GM23338 (cell line): ENCODE measurements at regions not wholly inside any gene's neighbourhood (a gene's known extent, or its start where the extent isn't known, plus 50 kb on each side); places are given as distances from the start of the nearest gene placed in this dataset.

Experiments used
- ATAC-seq: fragments of 200-7000 bp; cut with Tn5 transposase; 3 replicates; pipeline ENCODE4 v1.9.1; 2020
- DNase-seq: peaks from one replicate; pipeline ENCODE4 v3.0.0-alpha.2; 2015; ENCODE audit warnings: low spot score
- H2AFZ ChIP-seq: fragments of 200-600 bp; sonication (generic); 2 replicates; pipeline ENCODE4 v1.8.0; 2016; ENCODE audit warnings: antibody characterized with exemption, mild to moderate bottlenecking, moderate library complexity
- H3F3A ChIP-seq: fragments of 200-600 bp; sonication (generic); replicated peaks from 2 replicates; pipeline ENCODE4 v1.8.0; 2017; ENCODE audit warnings: antibody characterized with exemption, mixed run types, low read depth
- H3K27ac ChIP-seq: fragments of 200-600 bp; sonication (generic); 2 replicates; pipeline ENCODE4 v1.6.1; 2016; ENCODE audit warnings: low read depth
- H3K27me3 ChIP-seq: fragments of 200-600 bp; sonication (generic); 2 replicates; pipeline ENCODE4 v1.8.0; 2016; ENCODE audit warnings: mild to moderate bottlenecking, mixed run types, moderate library complexity; ENCODE audit not compliant: insufficient read depth
- H3K36me3 ChIP-seq: fragments of 200-600 bp; sonication (generic); 2 replicates; pipeline ENCODE4 v1.8.0; 2016; ENCODE audit warnings: mild to moderate bottlenecking; ENCODE audit not compliant: insufficient read depth
- H3K4me1 ChIP-seq: fragments of 200-600 bp; sonication (generic); 2 replicates; pipeline ENCODE4 v1.8.0; 2016; ENCODE audit warnings: mild to moderate bottlenecking, moderate library complexity; ENCODE audit not compliant: insufficient read depth
- H3K4me2 ChIP-seq: fragments of 200-600 bp; sonication (generic); 2 replicates; pipeline ENCODE4 v1.7.1; 2017; ENCODE audit warnings: mixed run types
- H3K4me3 ChIP-seq: fragments of 200-600 bp; sonication (generic); 2 replicates; pipeline ENCODE4 v1.6.1; 2016; ENCODE audit warnings: mixed run types
- H3K79me2 ChIP-seq: fragments of 200-600 bp; sonication (generic); replicated peaks from 2 replicates; pipeline ENCODE4 v1.8.0; 2017; ENCODE audit warnings: mild to moderate bottlenecking; ENCODE audit not compliant: insufficient read depth
- H3K9me2 ChIP-seq: fragments of 200-600 bp; sonication (generic); 2 replicates; pipeline ENCODE4 v1.8.0; 2017; ENCODE audit not compliant: insufficient read depth
- H4K20me1 ChIP-seq: fragments of 200-600 bp; sonication (generic); replicated peaks from 2 replicates; pipeline ENCODE4 v1.8.0; 2017; ENCODE audit warnings: mild to moderate bottlenecking; ENCODE audit not compliant: insufficient read depth
- H3K27ac Mint-ChIP-seq: 2 replicates; pipeline ENCODE4 v1.8.0; 2020; ENCODE audit warnings: inconsistent platforms, mild to moderate bottlenecking, moderate library complexity, mixed read lengths
- H3K27me3 Mint-ChIP-seq: 3 replicates; pipeline ENCODE4 v1.8.0; 2022; ENCODE audit warnings: low read depth, mild to moderate bottlenecking, moderate library complexity, mixed read lengths, inconsistent platforms; ENCODE audit not compliant: insufficient read depth, poor library complexity
- H3K36me3 Mint-ChIP-seq: 3 replicates; pipeline ENCODE4 v1.8.0; 2021; ENCODE audit warnings: low read depth, mild to moderate bottlenecking, inconsistent platforms, moderate library complexity, mixed read lengths
- H3K4me1 Mint-ChIP-seq: 3 replicates; pipeline ENCODE4 v1.8.0; 2020; ENCODE audit warnings: mild to moderate bottlenecking, inconsistent platforms, mixed read lengths
- H3K4me3 Mint-ChIP-seq: 3 replicates; pipeline ENCODE4 v1.8.0; 2021; ENCODE audit warnings: moderate library complexity, mild to moderate bottlenecking, inconsistent platforms, mixed read lengths
- H3K9me3 Mint-ChIP-seq: 3 replicates; pipeline ENCODE4 v1.8.0; 2020; ENCODE audit warnings: moderate library complexity, mild to moderate bottlenecking, inconsistent platforms, mixed read lengths
- ETS1 ChIP-seq: IDR thresholded peaks from 2 replicates; pipeline ENCODE4 v1.6.1; 2016; ENCODE audit warnings: antibody characterized with exemption
- EZH2 ChIP-seq: fragments of 200-600 bp; sonication (generic); IDR thresholded peaks from one replicate; pipeline ENCODE4 v1.8.0; 2017; ENCODE audit warnings: antibody characterized with exemption, mild to moderate bottlenecking, low read depth; ENCODE audit not compliant: unreplicated experiment
- EZH2phosphoT487 ChIP-seq: fragments of 200-600 bp; sonication (generic); IDR thresholded peaks from one replicate; pipeline ENCODE4 v1.8.1; 2018; ENCODE audit warnings: antibody characterized with exemption; ENCODE audit not compliant: unreplicated experiment
- REST ChIP-seq: IDR thresholded peaks from one replicate; pipeline ENCODE4 v1.6.1; 2018; ENCODE audit warnings: antibody characterized with exemption; ENCODE audit not compliant: unreplicated experiment
- STAT1 ChIP-seq: IDR thresholded peaks from one replicate; pipeline ENCODE4 v1.6.1; 2016; ENCODE audit warnings: antibody characterized with exemption; ENCODE audit not compliant: unreplicated experiment
- ZNF331 ChIP-seq: fragments of 250-450 bp; sonication (Bioruptor Pico); IDR thresholded peaks from 2 replicates; pipeline ENCODE4 v1.5.0; 2020; ENCODE audit warnings: low read depth, mild to moderate bottlenecking, moderate library complexity
- ZNF462 ChIP-seq: fragments of 250-450 bp; sonication (Bioruptor Pico); IDR thresholded peaks from 2 replicates; pipeline ENCODE4 v1.5.0; 2020; ENCODE audit warnings: mild to moderate bottlenecking, moderate library complexity

GRCh38 chr2:58845011-58845410, 603.9 kb upstream of the FANCL start (continued):
- TF ChIP-seq ZNF462 (CRISPR knock-in tag) (no peak), ZNF331 (CRISPR knock-in tag) (no peak), REST (no peak), STAT1 (no peak)

- H3K36me3 ChIP-seq = no peaks in the 10 kb centered on the region
- no peaks in the 10 kb centered on the region for H4K20me1 ChIP-seq
- H3K9me2 ChIP-seq = no peaks in the 10 kb centered on the region
- H3K4me3 Mint-ChIP-seq = no peak overlapping the region
- H3K27ac ChIP-seq = no peak overlapping the region
- peaks cover 7% of the 10 kb centered on the region for H3K4me1 Mint-ChIP-seq
- no peaks in the 10 kb centered on the region for H3K27me3 ChIP-seq
- H3K79me2 ChIP-seq = no peaks in the 10 kb centered on the region
- no peak for ATAC-seq
- no peak overlapping the region for H2AFZ ChIP-seq
- H3K27me3 Mint-ChIP-seq = peaks cover 2% of the 10 kb centered on the region
- H3F3A ChIP-seq = no peaks in the 10 kb centered on the region
- no peak overlapping the region for H3K4me2 ChIP-seq
- TF ChIP-seq EZH2 (no peak), ZNF331 (CRISPR knock-in tag) (no peak), ETS1 (no peak), EZH2phosphoT487 (no peak), STAT1 (no peak)
- no peaks in the 10 kb centered on the region for H3K36me3 Mint-ChIP-seq
- no peaks in the 10 kb centered on the region for H3K9me3 Mint-ChIP-seq
- no peak for DNase-seq
- no peak overlapping the region for H3K27ac Mint-ChIP-seq
- H3K4me1 ChIP-seq = peaks cover 10% of the 10 kb centered on the region
- H3K4me3 ChIP-seq = no peak overlapping the region
Observed at GRCh38 chr2:58842501-58843155, 601.5 kb upstream of the FANCL start.
